ENCODE measurements at regions not wholly inside any gene's neighbourhood (a gene's known extent, or its start where the extent isn't known, plus 50 kb on each side); places are given as distances from the start of the nearest gene placed in this dataset.

GRCh38 chr18:40415176-40415791 lies 1539.8 kb upstream of the PIK3C3 start:
- TF ChIP-seq POLR2AphosphoS5 (IDR thresholded peaks at IDR 0.05; ENCODE audit: low read depth, low read length) (no peak), TAF1 (IDR thresholded peaks at IDR 0.05; ENCODE audit: borderline replicate concordance, insufficient read depth, low read length) (no peak)

Measured in PFSK-1 (cell line).